WERI-Rb-1 (cell line): ENCODE measurements at regions not wholly inside any gene's neighbourhood (a gene's known extent, or its start where the extent isn't known, plus 50 kb on each side); places are given as distances from the start of the nearest gene placed in this dataset.
"Not testable (repeated sequence)": the region's sequence is repeated elsewhere in the genome, so short reads cannot be mapped to it uniquely, and the experiment has no call there.

Experiments
- DNase-seq: peaks from one replicate; pipeline ENCODE4 v3.0.0-alpha.2; 2020
- H3K27ac ChIP-seq: fragments of 250-450 bp; sonication (Bioruptor Pico); 2 replicates; pipeline ENCODE4 v1.5.1; 2020; ENCODE audit warnings: mild to moderate bottlenecking, moderate library complexity
- H3K27me3 ChIP-seq: fragments of 250-450 bp; sonication (Bioruptor Pico); 2 replicates; pipeline ENCODE4 v1.5.1; 2021; ENCODE audit warnings: mild to moderate bottlenecking, low read depth, moderate library complexity; ENCODE audit not compliant: insufficient read depth, severe bottlenecking
- H3K36me3 ChIP-seq: fragments of 250-450 bp; sonication (Bioruptor Pico); 2 replicates; pipeline ENCODE4 v1.5.1; 2020; ENCODE audit warnings: mild to moderate bottlenecking, moderate library complexity
- H3K4me3 ChIP-seq: 2 replicates; pipeline ENCODE4 v1.5.1; 2011; ENCODE audit warnings: low read depth, mild to moderate bottlenecking, control low read depth, low read length
- H3K9me3 ChIP-seq: fragments of 250-450 bp; sonication (Bioruptor Pico); 2 replicates; pipeline ENCODE4 v1.5.1; 2021; ENCODE audit warnings: mild to moderate bottlenecking, moderate library complexity; ENCODE audit not compliant: severe bottlenecking
- CTCF ChIP-seq: IDR thresholded peaks from 2 replicates; pipeline ENCODE4 v1.5.1; 2011; ENCODE audit warnings: low read depth, mild to moderate bottlenecking, control low read depth, inconsistent platforms, low read length

DNA sequence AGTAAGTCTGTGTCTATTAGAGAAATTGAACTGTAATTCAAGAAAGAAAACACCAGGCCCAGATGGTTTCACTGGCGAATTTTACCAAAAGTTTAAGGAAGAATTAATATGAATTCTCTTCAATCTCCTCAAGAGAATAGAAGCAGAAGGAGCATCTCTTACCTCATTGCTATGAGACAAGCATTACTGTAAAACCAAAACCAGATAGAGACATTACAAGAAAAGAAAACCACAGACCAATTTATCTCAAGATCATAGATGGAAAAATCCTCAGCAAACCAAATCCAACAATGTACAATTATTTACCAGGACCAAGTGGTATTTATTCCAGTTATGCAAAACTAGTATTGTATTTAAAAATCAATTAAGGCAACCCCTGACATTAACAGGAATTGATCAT is 160.6 kb downstream of the LIPI start:
- Histone ChIP-seq H3K27ac (no peak overlapping the region), H3K36me3 (no peaks in the 10 kb centered on the region), H3K9me3 (no peaks in the 10 kb centered on the region), H3K27me3 (no peaks in the 10 kb centered on the region), H3K4me3 (no peak overlapping the region)
- TF ChIP-seq CTCF, result no peak
- DNase-seq, result no peak

DNA sequence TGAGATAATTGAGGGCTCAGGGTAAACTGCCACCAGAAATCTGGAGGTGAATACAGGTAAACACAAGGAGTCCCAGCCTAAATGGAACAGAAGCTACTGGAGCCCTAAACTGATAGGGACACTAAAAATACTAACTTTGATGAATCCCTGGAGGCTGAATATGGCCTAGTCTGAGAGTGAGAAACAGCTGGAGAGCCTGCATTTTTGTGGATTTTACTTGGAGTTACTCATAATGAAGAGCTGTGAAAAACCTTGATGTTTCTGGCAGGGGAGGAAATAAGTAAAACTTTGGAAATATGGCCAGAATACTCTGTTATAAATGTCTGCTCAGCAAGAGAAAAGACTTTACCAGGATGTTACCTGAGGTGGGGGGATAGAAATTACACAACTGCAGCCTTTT is 164.4 kb downstream of the LIPI start:
- Histone ChIP-seq H3K36me3 (no peaks in the 10 kb centered on the region), H3K9me3 (no peaks in the 10 kb centered on the region), H3K27me3 (no peaks in the 10 kb centered on the region), H3K27ac (no peak overlapping the region), H3K4me3 (no peak overlapping the region)
- TF ChIP-seq CTCF, result no peak
- no peak for DNase-seq

GRCh38 chr21:14040386-14040785 is 170.4 kb downstream of the LIPI start:
- Histone ChIP-seq H3K36me3 (no peaks in the 10 kb centered on the region), H3K27me3 (no peaks in the 10 kb centered on the region), H3K9me3 (no peaks in the 10 kb centered on the region), H3K27ac (no peak overlapping the region), H3K4me3 (no peak overlapping the region)
- no peak for DNase-seq
- TF ChIP-seq CTCF, result no peak

DNA sequence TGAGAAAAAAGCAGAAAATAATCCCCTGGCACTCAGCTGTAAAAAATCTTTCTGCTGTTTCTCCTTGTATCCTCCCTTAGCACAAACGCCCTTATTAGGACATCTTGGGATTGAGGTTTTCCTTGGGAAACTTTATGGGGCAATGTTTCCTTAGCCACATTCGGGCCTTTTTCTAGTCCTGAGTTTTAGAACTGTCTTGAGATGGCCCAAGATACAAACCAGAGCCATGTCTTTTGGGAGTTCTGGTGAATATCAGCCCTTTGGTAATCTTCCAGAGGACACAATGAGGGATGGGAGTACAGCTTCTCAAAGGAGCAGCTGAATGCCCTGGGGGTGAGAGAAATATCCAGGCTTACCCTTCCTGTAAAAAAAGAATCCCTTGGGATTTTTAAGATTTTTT is 182.1 kb downstream of the LIPI start:
- not testable (repeated sequence) for H3K4me3 ChIP-seq, H3K9me3 ChIP-seq, H3K36me3 ChIP-seq, H3K27me3 ChIP-seq, H3K27ac ChIP-seq, DNase-seq

- not testable (repeated sequence) for H3K27me3 ChIP-seq, H3K9me3 ChIP-seq, H3K36me3 ChIP-seq
- DNase-seq, result peak; percentile 95
- Histone ChIP-seq H3K4me3 (peak overlapping the region; percentile 69), H3K27ac (peak overlapping the region; percentile 75)
Measured at GRCh38 chr21:14027235-14027869, 183.4 kb downstream of the LIPI start.

DNA sequence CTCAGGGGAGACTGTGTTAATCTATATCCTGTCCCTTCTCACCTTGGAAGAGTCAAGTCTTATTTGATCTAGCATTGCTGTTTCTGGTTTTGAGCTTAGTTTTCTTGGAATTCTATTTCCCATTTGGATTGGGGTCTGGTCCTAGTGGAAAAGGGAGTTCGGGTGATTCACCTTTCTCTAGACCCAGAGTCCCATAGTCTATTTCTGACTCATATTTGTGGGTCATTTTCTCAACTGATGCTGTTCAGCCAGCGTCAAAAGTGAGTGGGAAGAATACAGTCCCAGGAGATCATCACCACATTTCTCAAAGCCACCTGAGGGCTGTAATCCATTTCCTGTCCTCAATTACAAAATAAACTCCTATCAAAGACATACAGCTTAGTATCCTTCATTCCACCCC is 190.6 kb downstream of the LIPI start:
- DNase-seq, H3K4me3 ChIP-seq, H3K9me3 ChIP-seq, H3K27ac ChIP-seq, H3K36me3 ChIP-seq, H3K27me3 ChIP-seq: not testable (repeated sequence)

GRCh38 chr21:14015841-14016240 is 194.9 kb downstream of the LIPI start:
- not testable (repeated sequence) for H3K9me3 ChIP-seq, H3K4me3 ChIP-seq, H3K27me3 ChIP-seq, H3K36me3 ChIP-seq, DNase-seq, H3K27ac ChIP-seq

DNA sequence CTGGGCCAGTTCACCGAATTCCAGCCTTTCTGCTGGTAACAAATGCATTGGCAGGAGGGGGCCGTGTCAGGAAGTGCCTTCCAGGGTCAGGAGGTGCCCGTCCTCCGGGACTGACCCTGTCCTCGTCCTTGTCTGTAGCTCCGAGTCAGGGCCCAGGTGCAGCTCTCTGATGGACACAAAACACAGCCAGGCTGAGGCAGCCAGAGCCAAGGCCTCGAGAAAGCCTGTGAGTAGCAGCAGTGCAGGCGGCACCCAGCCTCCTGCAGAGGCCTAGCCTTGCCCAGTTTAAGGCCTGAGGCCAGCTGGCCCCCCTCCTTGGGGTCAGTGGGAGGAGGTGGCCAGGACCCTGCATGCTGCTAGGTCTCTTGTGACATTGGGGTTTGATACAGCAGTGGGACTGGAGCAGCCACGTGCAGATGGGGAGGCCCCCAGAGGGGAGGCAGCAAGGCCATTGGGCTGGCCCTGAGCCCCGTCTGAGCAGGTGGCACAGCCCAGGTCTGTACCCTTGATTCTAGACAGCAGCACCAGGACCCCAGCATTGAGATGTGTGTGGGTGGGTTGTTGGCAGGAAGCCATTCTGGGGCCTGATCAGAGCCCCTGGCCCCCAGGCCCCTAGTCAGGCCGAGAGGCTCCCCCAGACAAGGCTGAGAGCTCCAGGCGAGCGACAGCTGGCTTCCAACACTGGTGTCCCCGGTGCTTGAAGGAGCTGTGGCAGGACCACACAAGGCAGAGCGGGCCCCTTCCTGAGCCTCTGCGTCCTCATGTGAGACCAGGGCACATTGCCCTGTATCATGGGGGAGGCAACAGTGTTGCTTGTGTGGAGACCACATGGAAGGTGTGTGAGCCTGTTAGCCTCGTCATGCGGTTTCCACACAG is 196.9 kb downstream of the LIPI start:
- not testable (repeated sequence) for DNase-seq, H3K27me3 ChIP-seq, H3K36me3 ChIP-seq, H3K9me3 ChIP-seq, H3K4me3 ChIP-seq, H3K27ac ChIP-seq
